Fibroblast of the conjunctiva (primary cell): ENCODE measurements at regions not wholly inside any gene's neighbourhood (a gene's known extent, or its start where the extent isn't known, plus 50 kb on each side); places are given as distances from the start of the nearest gene placed in this dataset.
"Not testable (repeated sequence)": the region's sequence is repeated elsewhere in the genome, so short reads cannot be mapped to it uniquely, and the experiment has no call there.

Experiments used
- DNase-seq: peaks from one replicate; pipeline ENCODE4 v3.0.0-alpha.2; 2010; ENCODE audit warnings: low read depth

- no peak for DNase-seq
These were observed 765.2 kb upstream of the NUDT12 start for GRCh38 chr5:104327801-104328200.

GRCh38 chr5:104326966-104327365 is 764.4 kb upstream of the NUDT12 start:
- no peak for DNase-seq

- DNase-seq: no peak
These were observed 762.8 kb upstream of the NUDT12 start for GRCh38 chr5:104325356-104325755.

- DNase-seq: not testable (repeated sequence)
These were observed 754.1 kb upstream of the NUDT12 start for GRCh38 chr5:104316676-104317075.

GRCh38 chr5:104312481-104312880 is 749.9 kb upstream of the NUDT12 start:
- DNase-seq: no peak

- DNase-seq: no peak
These were observed 743.0 kb upstream of the NUDT12 start for GRCh38 chr5:104305602-104306001.

- no peak for DNase-seq
These were observed 737.6 kb upstream of the NUDT12 start for GRCh38 chr5:104299998-104300706.

GRCh38 chr5:104298518-104298917 is 735.9 kb upstream of the NUDT12 start:
- DNase-seq: no peak

- DNase-seq: no peak
These were observed 734.5 kb upstream of the NUDT12 start for GRCh38 chr5:104297076-104297475.

- DNase-seq: no peak
These were observed 733.4 kb upstream of the NUDT12 start for GRCh38 chr5:104295991-104296390.

- DNase-seq: no peak
These were observed 720.5 kb upstream of the NUDT12 start for GRCh38 chr5:104283136-104283535.

- no peak for DNase-seq
These were observed 711.1 kb upstream of the NUDT12 start for GRCh38 chr5:104273725-104274124.

- no peak for DNase-seq
These were observed 704.9 kb upstream of the NUDT12 start for GRCh38 chr5:104267320-104268015.

GRCh38 chr5:104266161-104266560 is 703.6 kb upstream of the NUDT12 start:
- no peak for DNase-seq

GRCh38 chr5:104265531-104266140 is 703.0 kb upstream of the NUDT12 start:
- no peak for DNase-seq

- no peak for DNase-seq
These were observed 684.7 kb upstream of the NUDT12 start for GRCh38 chr5:104247260-104247659.

- DNase-seq: peak; percentile 2
These were observed 678.5 kb upstream of the NUDT12 start for GRCh38 chr5:104241046-104241445.

GRCh38 chr5:104237586-104237985 is 675.0 kb upstream of the NUDT12 start:
- no peak for DNase-seq

- DNase-seq: no peak
These were observed 661.5 kb upstream of the NUDT12 start for GRCh38 chr5:104223885-104224773.

GRCh38 chr5:104218200-104218599 is 655.6 kb upstream of the NUDT12 start:
- no peak for DNase-seq

- DNase-seq: no peak
These were observed 650.6 kb upstream of the NUDT12 start for GRCh38 chr5:104213216-104213615.

- DNase-seq: no peak
These were observed 637.2 kb upstream of the NUDT12 start for GRCh38 chr5:104199771-104200170.
